NB4 (cell line): ENCODE measurements at regions not wholly inside any gene's neighbourhood (a gene's known extent, or its start where the extent isn't known, plus 50 kb on each side); places are given as distances from the start of the nearest gene placed in this dataset.

Source experiments
- CTCF ChIP-seq: IDR thresholded peaks from one replicate; pipeline ENCODE4 v1.5.1; 2012; ENCODE audit warnings: low read depth, low read length
- MYC ChIP-seq: IDR thresholded peaks from 2 replicates; pipeline ENCODE4 v1.6.1; 2011; ENCODE audit warnings: low read depth, low read length
- POLR2A ChIP-seq: IDR thresholded peaks from 2 replicates; pipeline ENCODE4 v1.6.1; 2011; ENCODE audit warnings: mild to moderate bottlenecking; ENCODE audit not compliant: insufficient read length; ENCODE audit errors: extremely low read depth

- TF ChIP-seq CTCF = no peak
- no peak for TF ChIP-seq POLR2A
- TF ChIP-seq MYC = no peak
Measured at GRCh38 chr7:118079369-118079768, 104.6 kb upstream of the LSM8 start.
